ENCODE measurements at regions not wholly inside any gene's neighbourhood (a gene's known extent, or its start where the extent isn't known, plus 50 kb on each side); places are given as distances from the start of the nearest gene placed in this dataset.
A peak's percentile ranks its signal among the peaks of the same experiment; 100 is the strongest.

DNA sequence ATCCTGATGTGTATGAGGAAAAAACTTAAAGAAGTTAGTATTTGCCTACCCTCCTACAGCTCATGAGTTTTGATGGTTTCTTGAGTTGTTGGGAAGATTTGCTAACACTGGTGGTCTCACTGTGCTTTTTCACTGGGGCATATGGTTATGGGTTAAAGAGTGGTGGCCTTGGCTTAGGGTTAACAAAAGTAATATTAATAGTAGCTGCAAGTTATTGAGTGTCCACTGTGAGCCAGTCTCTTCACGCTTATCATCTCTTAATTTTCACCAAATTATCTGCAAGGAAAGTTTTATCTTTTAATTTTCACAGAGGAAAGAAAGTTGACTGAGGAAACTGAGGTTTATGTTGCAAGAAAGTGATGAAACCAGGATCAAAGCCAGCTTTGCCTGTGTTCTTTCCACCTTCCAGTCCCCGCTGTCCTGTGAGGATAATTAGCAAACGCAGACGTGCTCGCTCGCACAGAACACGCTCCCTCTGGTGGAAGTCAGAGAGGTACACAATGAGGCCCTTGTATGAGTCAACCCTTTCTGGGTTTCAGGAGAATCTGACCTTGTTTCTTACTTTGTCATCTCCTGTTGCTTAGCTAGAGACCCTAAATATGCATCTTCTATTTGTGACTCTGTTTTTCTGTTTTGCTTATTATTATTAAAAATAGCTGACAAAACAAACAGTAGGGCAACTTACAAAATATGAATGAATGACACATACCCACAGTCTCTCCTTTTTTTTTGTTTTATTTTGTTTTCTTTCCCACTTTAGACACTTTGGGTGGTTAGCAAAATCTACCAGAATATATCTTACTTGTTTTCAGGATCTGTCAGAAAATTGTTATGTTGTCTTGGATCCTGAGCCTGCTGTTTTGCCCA lies 94.3 kb downstream of the DDIT4L start:
- no peaks in the 10 kb centered on the region for H3F3A ChIP-seq (replicated peaks; ENCODE audit: low read depth)
- Mint-ChIP-seq H3K4me1 (peaks cover 32% of the 10 kb centered on the region), H3K4me3 (no peak overlapping the region), H3K9me3 (no peaks in the 10 kb centered on the region), H3K36me3 (ENCODE audit: low read depth) (no peaks in the 10 kb centered on the region), H3K27me3 (ENCODE audit: insufficient read depth, low read depth, poor library complexity) (peaks cover 15% of the 10 kb centered on the region), H3K27ac (no peak overlapping the region)
- H3K36me3 ChIP-seq (ENCODE audit: insufficient read depth), result no peaks in the 10 kb centered on the region
- no peak overlapping the region for H3K4me3 ChIP-seq
- no peaks in the 10 kb centered on the region for H3K27me3 ChIP-seq (ENCODE audit: insufficient read depth)
- TF ChIP-seq POLR2AphosphoS5 (IDR thresholded peaks at IDR 0.05; ENCODE audit: low read depth) (no peak), NANOG (IDR thresholded peaks at IDR 0.05; ENCODE audit: borderline replicate concordance) (no peak)
- TF ChIP-seq, protein P1, sequence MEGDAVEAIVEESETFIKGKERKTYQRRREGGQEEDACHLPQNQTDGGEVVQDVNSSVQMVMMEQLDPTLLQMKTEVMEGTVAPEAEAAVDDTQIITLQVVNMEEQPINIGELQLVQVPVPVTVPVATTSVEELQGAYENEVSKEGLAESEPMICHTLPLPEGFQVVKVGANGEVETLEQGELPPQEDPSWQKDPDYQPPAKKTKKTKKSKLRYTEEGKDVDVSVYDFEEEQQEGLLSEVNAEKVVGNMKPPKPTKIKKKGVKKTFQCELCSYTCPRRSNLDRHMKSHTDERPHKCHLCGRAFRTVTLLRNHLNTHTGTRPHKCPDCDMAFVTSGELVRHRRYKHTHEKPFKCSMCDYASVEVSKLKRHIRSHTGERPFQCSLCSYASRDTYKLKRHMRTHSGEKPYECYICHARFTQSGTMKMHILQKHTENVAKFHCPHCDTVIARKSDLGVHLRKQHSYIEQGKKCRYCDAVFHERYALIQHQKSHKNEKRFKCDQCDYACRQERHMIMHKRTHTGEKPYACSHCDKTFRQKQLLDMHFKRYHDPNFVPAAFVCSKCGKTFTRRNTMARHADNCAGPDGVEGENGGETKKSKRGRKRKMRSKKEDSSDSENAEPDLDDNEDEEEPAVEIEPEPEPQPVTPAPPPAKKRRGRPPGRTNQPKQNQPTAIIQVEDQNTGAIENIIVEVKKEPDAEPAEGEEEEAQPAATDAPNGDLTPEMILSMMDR (conservative IDR thresholded peaks at IDR 0.05; ENCODE audit: low read depth in 2 of 2), result peak; percentile 73 to 81
- TF ChIP-seq, protein P2, sequence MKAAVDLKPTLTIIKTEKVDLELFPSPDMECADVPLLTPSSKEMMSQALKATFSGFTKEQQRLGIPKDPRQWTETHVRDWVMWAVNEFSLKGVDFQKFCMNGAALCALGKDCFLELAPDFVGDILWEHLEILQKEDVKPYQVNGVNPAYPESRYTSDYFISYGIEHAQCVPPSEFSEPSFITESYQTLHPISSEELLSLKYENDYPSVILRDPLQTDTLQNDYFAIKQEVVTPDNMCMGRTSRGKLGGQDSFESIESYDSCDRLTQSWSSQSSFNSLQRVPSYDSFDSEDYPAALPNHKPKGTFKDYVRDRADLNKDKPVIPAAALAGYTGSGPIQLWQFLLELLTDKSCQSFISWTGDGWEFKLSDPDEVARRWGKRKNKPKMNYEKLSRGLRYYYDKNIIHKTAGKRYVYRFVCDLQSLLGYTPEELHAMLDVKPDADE (IDR thresholded peaks at IDR 0.05), result no peak
- TF ChIP-seq, protein P3, sequence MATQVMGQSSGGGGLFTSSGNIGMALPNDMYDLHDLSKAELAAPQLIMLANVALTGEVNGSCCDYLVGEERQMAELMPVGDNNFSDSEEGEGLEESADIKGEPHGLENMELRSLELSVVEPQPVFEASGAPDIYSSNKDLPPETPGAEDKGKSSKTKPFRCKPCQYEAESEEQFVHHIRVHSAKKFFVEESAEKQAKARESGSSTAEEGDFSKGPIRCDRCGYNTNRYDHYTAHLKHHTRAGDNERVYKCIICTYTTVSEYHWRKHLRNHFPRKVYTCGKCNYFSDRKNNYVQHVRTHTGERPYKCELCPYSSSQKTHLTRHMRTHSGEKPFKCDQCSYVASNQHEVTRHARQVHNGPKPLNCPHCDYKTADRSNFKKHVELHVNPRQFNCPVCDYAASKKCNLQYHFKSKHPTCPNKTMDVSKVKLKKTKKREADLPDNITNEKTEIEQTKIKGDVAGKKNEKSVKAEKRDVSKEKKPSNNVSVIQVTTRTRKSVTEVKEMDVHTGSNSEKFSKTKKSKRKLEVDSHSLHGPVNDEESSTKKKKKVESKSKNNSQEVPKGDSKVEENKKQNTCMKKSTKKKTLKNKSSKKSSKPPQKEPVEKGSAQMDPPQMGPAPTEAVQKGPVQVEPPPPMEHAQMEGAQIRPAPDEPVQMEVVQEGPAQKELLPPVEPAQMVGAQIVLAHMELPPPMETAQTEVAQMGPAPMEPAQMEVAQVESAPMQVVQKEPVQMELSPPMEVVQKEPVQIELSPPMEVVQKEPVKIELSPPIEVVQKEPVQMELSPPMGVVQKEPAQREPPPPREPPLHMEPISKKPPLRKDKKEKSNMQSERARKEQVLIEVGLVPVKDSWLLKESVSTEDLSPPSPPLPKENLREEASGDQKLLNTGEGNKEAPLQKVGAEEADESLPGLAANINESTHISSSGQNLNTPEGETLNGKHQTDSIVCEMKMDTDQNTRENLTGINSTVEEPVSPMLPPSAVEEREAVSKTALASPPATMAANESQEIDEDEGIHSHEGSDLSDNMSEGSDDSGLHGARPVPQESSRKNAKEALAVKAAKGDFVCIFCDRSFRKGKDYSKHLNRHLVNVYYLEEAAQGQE (IDR thresholded peaks at IDR 0.05; ENCODE audit: unreplicated experiment), result no peak
- H3K79me2 ChIP-seq (replicated peaks; ENCODE audit: insufficient read depth), result no peaks in the 10 kb centered on the region
- H3K27ac ChIP-seq (ENCODE audit: low read depth), result no peak overlapping the region
- H3K4me2 ChIP-seq, result no peak overlapping the region
- ATAC-seq, result peak; percentile 79
- H3K4me1 ChIP-seq (ENCODE audit: insufficient read depth), result peaks cover 17% of the 10 kb centered on the region; the same call in 1 of the 2 replicates
- no peaks in the 10 kb centered on the region for H4K20me1 ChIP-seq (replicated peaks; ENCODE audit: insufficient read depth)
- peaks cover 3% of the 10 kb centered on the region; the same call in 1 of the 2 replicates for H3K9me2 ChIP-seq (ENCODE audit: insufficient read depth)
- peak; percentile 83 for DNase-seq (ENCODE audit: low spot score)
- no peak overlapping the region for H2AFZ ChIP-seq

Measured in GM23338 (cell line).